ENCODE measurements at regions not wholly inside any gene's neighbourhood (a gene's known extent, or its start where the extent isn't known, plus 50 kb on each side); places are given as distances from the start of the nearest gene placed in this dataset.

GRCh38 chr5:92941806-92942205, 639.2 kb downstream of the NR2F1-AS1 start:
- TF ChIP-seq CTCF (IDR thresholded peaks at IDR 0.05 in 8 of 11, conservative IDR thresholded peaks at IDR 0.05 in 3 of 11): no peak
- TF ChIP-seq POLR2AphosphoS5 (IDR thresholded peaks at IDR 0.05): no peak
- no peak for TF ChIP-seq POLR2A (IDR thresholded peaks at IDR 0.05)

Data from spleen (tissue), 7 donors.